ENCODE measurements at regions not wholly inside any gene's neighbourhood (a gene's known extent, or its start where the extent isn't known, plus 50 kb on each side); places are given as distances from the start of the nearest gene placed in this dataset.

DNA sequence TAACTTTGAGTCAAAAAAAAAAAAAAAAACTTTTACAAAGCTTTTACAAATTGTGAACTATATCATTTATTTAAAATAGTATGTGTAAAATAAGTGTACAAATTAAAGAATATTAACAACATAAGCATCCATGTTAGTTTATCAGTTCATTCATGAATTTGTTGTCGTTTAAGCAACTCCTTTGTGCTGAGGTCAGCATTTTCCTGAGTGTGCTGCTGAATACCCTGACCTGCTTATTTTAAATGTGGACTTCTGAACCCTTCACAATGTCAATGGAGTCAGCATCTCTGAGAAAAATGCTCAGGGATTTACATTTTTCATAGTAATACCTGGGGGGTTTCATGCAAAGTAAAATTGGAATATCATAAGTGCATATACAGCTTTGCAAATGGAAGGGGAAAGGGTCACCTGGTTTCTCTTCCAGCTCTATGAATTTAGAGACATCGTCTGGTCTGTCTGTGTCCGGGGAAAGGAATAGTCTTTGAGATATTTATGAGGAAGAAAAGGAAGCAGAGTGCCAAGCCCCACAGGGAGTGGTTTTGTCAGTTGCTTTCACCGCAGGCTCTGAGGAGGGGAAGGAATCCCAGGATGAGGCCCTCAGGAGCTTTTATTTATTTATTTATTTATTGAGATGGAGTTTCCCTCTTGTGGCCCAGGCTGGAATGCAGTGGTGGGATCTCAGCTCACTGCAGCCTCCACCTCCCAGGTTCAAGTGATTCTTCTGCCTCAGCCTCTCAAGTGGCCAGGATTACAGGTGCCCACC is 125.5 kb upstream of the SVIL start:
- ATAC-seq (no peak), FAIRE-seq (no peak), DNase-seq (ENCODE audit: extremely low read depth in 1 of 4, low spot score in 3 of 4) (no peak)
- CTCF ChIA-PET (ENCODE audit: low intra/inter-chr PET ratio), result no interaction called here
- Histone ChIP-seq H3K9me1 (ENCODE audit: control insufficient read depth, insufficient read depth, low read length) (no peaks in the 10 kb centered on the region), H3K79me2 (ENCODE audit: control insufficient read depth, insufficient read depth, low read length) (no peaks in the 10 kb centered on the region), H4K20me1 (replicated peaks; ENCODE audit: control insufficient read depth, insufficient read depth, low read length) (no peaks in the 10 kb centered on the region), H2AFZ (ENCODE audit: low read depth, low read length) (no peak overlapping the region), H3K27ac (ENCODE audit: extremely low read depth, low read depth, low read length) (no peak overlapping the region), H3K9ac (ENCODE audit: insufficient read depth in 1 of 2, low read depth in 2 of 2, low read length in 2 of 2) (no peak overlapping the region), H3K4me2 (ENCODE audit: insufficient read depth, low read length) (no peak overlapping the region), H3K27me3 (ENCODE audit: control insufficient read depth in 2 of 2, insufficient read depth in 2 of 2, low read length in 2 of 2) (peaks cover 0 to 12% of the 10 kb centered on the region in 2 experiments; a peak in 1 of 5 replicates), H3K36me3 (ENCODE audit: control insufficient read depth, insufficient read depth, low read length) (no peaks in the 10 kb centered on the region), H3K4me1 (replicated peaks in 1 of 2; ENCODE audit: control insufficient read depth in 2 of 2, insufficient read depth in 2 of 2, low read length in 2 of 2) (no peaks in the 10 kb centered on the region), H3K9me3 (replicated peaks; ENCODE audit: control insufficient read depth, insufficient read depth, low read depth, low read length) (no peaks in the 10 kb centered on the region), H3K4me3 (no peak overlapping the region)
- POLR2A ChIA-PET, result interaction anchor here (0.6 kb wide), 2 partner anchors 156 to 1745 kb away, joined by 3 to 4 read pairs; no protein-coding TSS in a partner anchor
- intact Hi-C loops (cut with micrococcal nuclease), result no loop called here
- WGBS (ENCODE audit: insufficient coverage, low coverage, missing lambda C conversion rate), result 0% methylated on average over 4 of the region's 4 CpGs
- no TSS peak for BruUV-seq (replicated peaks)
- in situ Hi-C loops (cut with MboI), result no loop called here
- no peak for TF ChIP-seq POLR2AphosphoS2 (IDR thresholded peaks at IDR 0.05; ENCODE audit: low read length)
- no peak for TF ChIP-seq ZNF124 (CRISPR knock-in tag; IDR thresholded peaks at IDR 0.05)
- TF ChIP-seq, protein P1, sequence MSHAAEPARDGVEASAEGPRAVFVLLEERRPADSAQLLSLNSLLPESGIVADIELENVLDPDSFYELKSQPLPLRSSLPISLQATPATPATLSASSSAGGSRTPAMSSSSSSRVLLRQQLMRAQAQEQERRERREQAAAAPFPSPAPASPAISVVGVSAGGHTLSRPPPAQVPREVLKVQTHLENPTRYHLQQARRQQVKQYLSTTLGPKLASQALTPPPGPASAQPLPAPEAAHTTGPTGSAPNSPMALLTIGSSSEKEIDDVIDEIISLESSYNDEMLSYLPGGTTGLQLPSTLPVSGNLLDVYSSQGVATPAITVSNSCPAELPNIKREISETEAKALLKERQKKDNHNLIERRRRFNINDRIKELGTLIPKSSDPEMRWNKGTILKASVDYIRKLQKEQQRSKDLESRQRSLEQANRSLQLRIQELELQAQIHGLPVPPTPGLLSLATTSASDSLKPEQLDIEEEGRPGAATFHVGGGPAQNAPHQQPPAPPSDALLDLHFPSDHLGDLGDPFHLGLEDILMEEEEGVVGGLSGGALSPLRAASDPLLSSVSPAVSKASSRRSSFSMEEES (CRISPR knock-in tag; IDR thresholded peaks at IDR 0.05), result no peak
- TF ChIP-seq ZKSCAN1 (IDR thresholded peaks at IDR 0.05; ENCODE audit: low read depth, low read length), result no peak
- TF ChIP-seq COPS2 (conservative IDR thresholded peaks at IDR 0.05), result no peak
- TF ChIP-seq DPF2 (IDR thresholded peaks at IDR 0.05), result no peak
- no peak for TF ChIP-seq POLR2AphosphoS5 (IDR thresholded peaks at IDR 0.05; ENCODE audit: control insufficient read depth, insufficient read depth, low read depth, low read length)
- no peak for TF ChIP-seq TCFL5 (CRISPR knock-in tag; conservative IDR thresholded peaks at IDR 0.05)
- no peak for TF ChIP-seq ZEB2 (IDR thresholded peaks at IDR 0.05)
- no peak for TF ChIP-seq ZNF518B (CRISPR knock-in tag; IDR thresholded peaks at IDR 0.05)
- TF ChIP-seq C11orf30 (IDR thresholded peaks at IDR 0.05; ENCODE audit: low read depth), result peak; percentile 91
- TF ChIP-seq PRPF4 (IDR thresholded peaks at IDR 0.05; ENCODE audit: insufficient read depth, low read depth, low read length, poor library complexity, severe bottlenecking), result no peak
- TF ChIP-seq ZNF644 (tag; IDR thresholded peaks at IDR 0.05; ENCODE audit: low read depth), result no peak
- no peak for TF ChIP-seq ETS2 (tag; IDR thresholded peaks at IDR 0.05; ENCODE audit: borderline replicate concordance, poor library complexity, severe bottlenecking)
- no peak for TF ChIP-seq FOSL1 (tag; conservative IDR thresholded peaks at IDR 0.05)
- no peak for TF ChIP-seq SNIP1 (IDR thresholded peaks at IDR 0.05; ENCODE audit: low read depth)
- TF ChIP-seq MYNN (IDR thresholded peaks at IDR 0.05), result no peak
- TF ChIP-seq MYNN (CRISPR knock-in tag; IDR thresholded peaks at IDR 0.05), result no peak
- peak; percentile 98 for TF ChIP-seq MAFF (IDR thresholded peaks at IDR 0.05; ENCODE audit: low read length)
- TF ChIP-seq ZNF133 (CRISPR knock-in tag; IDR thresholded peaks at IDR 0.05), result no peak

All from K562 (cell line).